B cell (primary cell): ENCODE measurements at regions not wholly inside any gene's neighbourhood (a gene's known extent, or its start where the extent isn't known, plus 50 kb on each side); places are given as distances from the start of the nearest gene placed in this dataset.

Experiments used
- ATAC-seq: fragments of 200-7000 bp; cut with Tn5 transposase; one replicate; pipeline ENCODE4 v1.10.0; 2021; ENCODE audit warnings: low read depth, mild to moderate bottlenecking, moderate number of reproducible peaks, moderate library complexity
- CTCF ChIA-PET: fragments of 350-600 bp; sonication (Branson Sonifier 250); formaldehyde crosslinking; loops from one replicate; lab custom pipeline; 2021; ENCODE audit warnings: antibody characterized with exemption, inconsistent platforms; lab: Charles Lee
- POLR2A ChIA-PET: fragments of 350-600 bp; sonication (Branson Sonifier 250); formaldehyde crosslinking; loops from one replicate; lab custom pipeline; 2021; ENCODE audit warnings: antibody characterized with exemption; lab: Charles Lee
- DNase-seq: peaks from one replicate; pipeline ENCODE4 v3.0.0; 2013
- H2AFZ ChIP-seq: 2 replicates; pipeline ENCODE4 v1.6.1; 2012; ENCODE audit warnings: mild to moderate bottlenecking, low read depth, low read length; ENCODE audit not compliant: insufficient read depth, poor library complexity, severe bottlenecking
- H3K27ac ChIP-seq, 2 donors: 1 replicate in 1 of 2; 2 replicates in 1 of 2; pipeline ENCODE4 v1.5.1; 2012 to 2013; ENCODE audit warnings: low read length in 2 of 2, mild to moderate bottlenecking in 2 of 2, moderate library complexity in 1 of 2
- H3K27me3 ChIP-seq, 4 experiments: fragments of 200-600 bp in 1 of 4; sonication (generic) in 1 of 4; replicated peaks in 1 of 4; 1 replicate in 2 of 4; 2 replicates in 2 of 4; pipeline versions ENCODE4 v1.6.1 to v1.7.0; 2013 to 2016; ENCODE audit warnings: low read length in 3 of 4, mild to moderate bottlenecking in 2 of 4, mixed read lengths in 1 of 4, moderate library complexity in 1 of 4; ENCODE audit not compliant: insufficient read depth in 4 of 4, control insufficient read depth in 3 of 4; ENCODE audit errors: control extremely low read depth in 1 of 4
- H3K36me3 ChIP-seq, 2 experiments: replicated peaks in 1 of 2; 1 replicate in 1 of 2; 2 replicates in 1 of 2; pipeline versions ENCODE4 v1.6.1 to v1.7.1; 2013; ENCODE audit warnings: low read length in 1 of 2; ENCODE audit not compliant: insufficient read depth in 2 of 2, control insufficient read depth in 1 of 2; ENCODE audit errors: control extremely low read depth in 1 of 2, extremely low read depth in 1 of 2
- H3K4me1 ChIP-seq, 2 donors: fragments of 200-600 bp in 1 of 2; sonication (generic) in 1 of 2; 1 replicate in 1 of 2; 2 replicates in 1 of 2; pipeline versions ENCODE4 v1.5.1 to v1.6.1; 2013 to 2017; ENCODE audit warnings: low read length in 2 of 2; ENCODE audit not compliant: control insufficient read depth in 2 of 2, insufficient read depth in 2 of 2
- H3K4me2 ChIP-seq: replicated peaks from 2 replicates; pipeline ENCODE3; 2012; ENCODE audit warnings: mild to moderate bottlenecking, low read depth, low read length; ENCODE audit not compliant: poor library complexity, severe bottlenecking
- H3K4me3 ChIP-seq, 5 experiments: fragments of 200-600 bp in 1 of 5; sonication (generic) in 1 of 5; 1 replicate in 3 of 5; 2 replicates in 2 of 5; pipeline versions ENCODE4 v1.5.1 to v1.7.0; 2011 to 2016; ENCODE audit warnings: low read length in 4 of 5, mild to moderate bottlenecking in 4 of 5, low read depth in 2 of 5, control low read depth in 1 of 5, moderate library complexity in 1 of 5; ENCODE audit not compliant: insufficient read depth in 1 of 5; ENCODE audit errors: control extremely low read depth in 1 of 5, extremely low read depth in 1 of 5
- H3K79me2 ChIP-seq: fragments of 200-600 bp; sonication (generic); one replicate; pipeline ENCODE4 v1.6.0; 2016; ENCODE audit warnings: low read length; ENCODE audit not compliant: control insufficient read depth, insufficient read depth
- H3K9ac ChIP-seq: fragments of 200-600 bp; sonication (generic); 2 replicates; pipeline ENCODE4 v1.6.1; 2017; ENCODE audit warnings: mild to moderate bottlenecking, low read length, moderate library complexity
- H3K9me3 ChIP-seq, 3 donors: one replicate each; pipeline versions ENCODE4 v1.6.1 to v1.7.1; 2013; ENCODE audit warnings: low read length in 2 of 3; ENCODE audit not compliant: control insufficient read depth in 2 of 3, insufficient read depth in 1 of 3; ENCODE audit errors: control extremely low read depth in 1 of 3
- H4K20me1 ChIP-seq: 2 replicates; pipeline ENCODE4 v1.6.0; 2012; ENCODE audit warnings: mild to moderate bottlenecking, low read length; ENCODE audit not compliant: insufficient read depth, control insufficient read depth, poor library complexity, severe bottlenecking
- H3K27ac Mint-ChIP-seq: one replicate; pipeline ENCODE4 v1.8.0; 2021; ENCODE audit warnings: mixed read lengths
- H3K27me3 Mint-ChIP-seq: one replicate; pipeline ENCODE4 v1.8.0; 2021; ENCODE audit warnings: mixed read lengths
- H3K4me1 Mint-ChIP-seq: one replicate; pipeline ENCODE4 v1.8.0; 2021; ENCODE audit warnings: mixed read lengths
- H3K4me3 Mint-ChIP-seq: one replicate; pipeline ENCODE4 v1.8.0; 2021; ENCODE audit warnings: mixed read lengths
- H3K9me3 Mint-ChIP-seq: one replicate; pipeline ENCODE4 v1.8.0; 2022; ENCODE audit warnings: mixed read lengths; ENCODE audit not compliant: insufficient read depth
- EZH2 ChIP-seq: IDR thresholded peaks from 2 replicates; pipeline ENCODE4 v1.6.1; 2012; ENCODE audit warnings: borderline replicate concordance, low read depth, mild to moderate bottlenecking, moderate library complexity, low read length; ENCODE audit not compliant: insufficient read depth, poor library complexity, severe bottlenecking
- whole genome bisulfite sequencing: methylation state at CpG from one replicate; pipeline ENCODE4 v1.1.5; 2013; ENCODE audit warnings: missing lambda C conversion rate; ENCODE audit not compliant: insufficient coverage; 5-methylcytosine and 5-hydroxymethylcytosine counted together
- intact Hi-C: fragments of 100-400 bp; cut with micrococcal nuclease; formaldehyde crosslinking; loops from one replicate; pipeline ENCODE4 v1.10.0; 2022
- TF ChIP-seq, protein P1 (sequence below): fragments of 200-600 bp; IDR thresholded peaks from one replicate; pipeline ENCODE4 v1.8.0; 2022; ENCODE audit warnings: antibody characterized with exemption, mild to moderate bottlenecking

DNA sequence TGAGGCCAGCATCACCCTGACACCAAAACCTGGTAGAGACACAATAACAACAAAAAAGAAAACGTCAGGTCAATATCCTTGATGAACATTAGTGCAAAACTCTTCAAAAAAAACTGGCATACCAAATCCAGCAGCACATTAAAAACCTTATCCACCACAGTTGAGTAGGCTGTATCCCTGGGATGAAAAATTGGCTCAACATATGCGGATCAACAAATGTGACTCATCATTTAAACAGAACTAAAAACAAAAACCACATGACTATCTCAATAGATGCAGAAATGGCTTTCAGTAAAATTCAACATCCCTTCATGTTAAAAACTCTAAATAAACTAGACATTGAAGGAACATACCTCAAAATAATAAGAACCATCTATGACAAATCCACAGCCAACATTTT lies 59.6 kb upstream of the PHIP start:
- intact Hi-C loops = no loop called here
- Histone ChIP-seq H3K27me3 (peaks cover 0 to 11% (median 3%) of the 10 kb centered on the region in 4 experiments), H3K79me2 (no peaks in the 10 kb centered on the region), H3K4me2 (no peak overlapping the region), H3K4me1 (no peaks in the 10 kb centered on the region), H3K27ac (no peak overlapping the region), H3K9ac (no peak overlapping the region), H4K20me1 (no peaks in the 10 kb centered on the region), H3K9me3 (peaks cover 0 to 14% (median 5%) of the 10 kb centered on the region in 3 donors), H3K4me3 (no peak overlapping the region), H2AFZ (no peak overlapping the region), H3K36me3 (no peaks in the 10 kb centered on the region)
- Mint-ChIP-seq H3K4me1 (no peaks in the 10 kb centered on the region), H3K4me3 (no peak overlapping the region), H3K27me3 (peaks cover 10% of the 10 kb centered on the region), H3K9me3 (peaks cover 11% of the 10 kb centered on the region), H3K27ac (no peak overlapping the region)
- POLR2A ChIA-PET = no interaction called here
- ATAC-seq (no peak), DNase-seq (no peak)
- CTCF ChIA-PET = no interaction called here
- TF ChIP-seq, protein P1, sequence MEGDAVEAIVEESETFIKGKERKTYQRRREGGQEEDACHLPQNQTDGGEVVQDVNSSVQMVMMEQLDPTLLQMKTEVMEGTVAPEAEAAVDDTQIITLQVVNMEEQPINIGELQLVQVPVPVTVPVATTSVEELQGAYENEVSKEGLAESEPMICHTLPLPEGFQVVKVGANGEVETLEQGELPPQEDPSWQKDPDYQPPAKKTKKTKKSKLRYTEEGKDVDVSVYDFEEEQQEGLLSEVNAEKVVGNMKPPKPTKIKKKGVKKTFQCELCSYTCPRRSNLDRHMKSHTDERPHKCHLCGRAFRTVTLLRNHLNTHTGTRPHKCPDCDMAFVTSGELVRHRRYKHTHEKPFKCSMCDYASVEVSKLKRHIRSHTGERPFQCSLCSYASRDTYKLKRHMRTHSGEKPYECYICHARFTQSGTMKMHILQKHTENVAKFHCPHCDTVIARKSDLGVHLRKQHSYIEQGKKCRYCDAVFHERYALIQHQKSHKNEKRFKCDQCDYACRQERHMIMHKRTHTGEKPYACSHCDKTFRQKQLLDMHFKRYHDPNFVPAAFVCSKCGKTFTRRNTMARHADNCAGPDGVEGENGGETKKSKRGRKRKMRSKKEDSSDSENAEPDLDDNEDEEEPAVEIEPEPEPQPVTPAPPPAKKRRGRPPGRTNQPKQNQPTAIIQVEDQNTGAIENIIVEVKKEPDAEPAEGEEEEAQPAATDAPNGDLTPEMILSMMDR = no peak
- TF ChIP-seq EZH2 = no peak
- WGBS = 71% methylated on average over 1 of the region's 2 CpGs

DNA sequence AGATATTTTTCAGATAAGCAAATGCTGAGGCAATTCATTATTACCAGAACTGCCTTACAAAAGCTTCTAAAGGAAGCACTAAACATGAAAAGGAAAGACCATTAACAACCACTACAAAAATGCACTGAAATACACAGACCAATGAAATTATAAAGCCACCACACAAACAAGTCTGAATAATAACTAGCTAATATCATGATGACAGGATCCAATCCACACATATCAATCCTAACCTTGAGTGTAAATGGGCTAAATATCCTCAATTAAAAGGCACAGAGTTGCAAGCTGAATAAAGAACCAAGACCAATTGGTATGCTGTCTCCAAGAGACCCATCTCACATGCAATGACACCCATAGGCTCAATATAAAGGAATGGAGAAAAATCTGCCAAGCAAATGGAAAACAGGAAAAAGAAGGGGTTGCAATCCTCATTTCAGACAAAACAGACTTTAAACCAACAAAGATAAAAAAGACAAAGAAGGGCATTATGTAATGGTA lies 58.0 kb upstream of the PHIP start:
- no peak for DNase-seq
- peaks cover 10% of the 10 kb centered on the region for H3K27me3 Mint-ChIP-seq
- TF ChIP-seq, protein P1 = no peak
- no peak for TF ChIP-seq EZH2

More for the DNA sequence above, 58.0 kb upstream of the PHIP start:
- no peaks in the 10 kb centered on the region for H3K36me3 ChIP-seq
- no peak overlapping the region for H3K27ac ChIP-seq
- no peaks in the 10 kb centered on the region for H3K4me1 ChIP-seq
- POLR2A ChIA-PET = no interaction called here
- no peaks in the 10 kb centered on the region for H4K20me1 ChIP-seq
- no peak overlapping the region for H2AFZ ChIP-seq
- H3K4me3 ChIP-seq = no peak overlapping the region
- no peak for ATAC-seq
- Mint-ChIP-seq H3K27ac (no peak overlapping the region), H3K4me1 (no peaks in the 10 kb centered on the region), H3K4me3 (no peak overlapping the region), H3K9me3 (peaks cover 11% of the 10 kb centered on the region)
- no peaks in the 10 kb centered on the region for H3K79me2 ChIP-seq
- no peak overlapping the region for H3K9ac ChIP-seq
- H3K27me3 ChIP-seq = peaks cover 0 to 11% (median 3%) of the 10 kb centered on the region in 4 experiments
- peaks cover 0 to 14% (median 5%) of the 10 kb centered on the region in 3 donors for H3K9me3 ChIP-seq
- H3K4me2 ChIP-seq = no peak overlapping the region
- CTCF ChIA-PET = no interaction called here
- intact Hi-C loops = no loop called here
